ENCODE measurements at regions not wholly inside any gene's neighbourhood (a gene's known extent, or its start where the extent isn't known, plus 50 kb on each side); places are given as distances from the start of the nearest gene placed in this dataset.

- TF ChIP-seq, protein P1, sequence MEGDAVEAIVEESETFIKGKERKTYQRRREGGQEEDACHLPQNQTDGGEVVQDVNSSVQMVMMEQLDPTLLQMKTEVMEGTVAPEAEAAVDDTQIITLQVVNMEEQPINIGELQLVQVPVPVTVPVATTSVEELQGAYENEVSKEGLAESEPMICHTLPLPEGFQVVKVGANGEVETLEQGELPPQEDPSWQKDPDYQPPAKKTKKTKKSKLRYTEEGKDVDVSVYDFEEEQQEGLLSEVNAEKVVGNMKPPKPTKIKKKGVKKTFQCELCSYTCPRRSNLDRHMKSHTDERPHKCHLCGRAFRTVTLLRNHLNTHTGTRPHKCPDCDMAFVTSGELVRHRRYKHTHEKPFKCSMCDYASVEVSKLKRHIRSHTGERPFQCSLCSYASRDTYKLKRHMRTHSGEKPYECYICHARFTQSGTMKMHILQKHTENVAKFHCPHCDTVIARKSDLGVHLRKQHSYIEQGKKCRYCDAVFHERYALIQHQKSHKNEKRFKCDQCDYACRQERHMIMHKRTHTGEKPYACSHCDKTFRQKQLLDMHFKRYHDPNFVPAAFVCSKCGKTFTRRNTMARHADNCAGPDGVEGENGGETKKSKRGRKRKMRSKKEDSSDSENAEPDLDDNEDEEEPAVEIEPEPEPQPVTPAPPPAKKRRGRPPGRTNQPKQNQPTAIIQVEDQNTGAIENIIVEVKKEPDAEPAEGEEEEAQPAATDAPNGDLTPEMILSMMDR (IDR thresholded peaks at IDR 0.05), result no peak
- TF ChIP-seq EZH2 (IDR thresholded peaks at IDR 0.05; ENCODE audit: borderline replicate concordance, insufficient read depth, low read depth, low read length, poor library complexity, severe bottlenecking), result no peak
Observed at GRCh38 chr6:3926150-3926482, 76.9 kb downstream of the FAM50B start.

Measured in B cell (primary cell).